Prostate gland (tissue), 2 donors: ENCODE measurements at regions not wholly inside any gene's neighbourhood (a gene's known extent, or its start where the extent isn't known, plus 50 kb on each side); places are given as distances from the start of the nearest gene placed in this dataset.

Source experiments
- POLR2A ChIP-seq: fragments of 450-650 bp; IDR thresholded peaks from one replicate; pipeline ENCODE4 v1.6.1; 2016; ENCODE audit warnings: antibody characterized with exemption, mild to moderate bottlenecking
- TF ChIP-seq, protein P1 (sequence below), 4 experiments: fragments of 200-600 bp in 2 of 4; fragments of 450-650 bp in 2 of 4; sonication (generic) in 2 of 4; IDR thresholded peaks; 1 replicate in 3 of 4; 2 replicates in 1 of 4; pipeline ENCODE4 v1.5.1; 2016 to 2019; ENCODE audit warnings: antibody characterized with exemption in 4 of 4, mild to moderate bottlenecking in 2 of 4, moderate library complexity in 2 of 4

DNA sequence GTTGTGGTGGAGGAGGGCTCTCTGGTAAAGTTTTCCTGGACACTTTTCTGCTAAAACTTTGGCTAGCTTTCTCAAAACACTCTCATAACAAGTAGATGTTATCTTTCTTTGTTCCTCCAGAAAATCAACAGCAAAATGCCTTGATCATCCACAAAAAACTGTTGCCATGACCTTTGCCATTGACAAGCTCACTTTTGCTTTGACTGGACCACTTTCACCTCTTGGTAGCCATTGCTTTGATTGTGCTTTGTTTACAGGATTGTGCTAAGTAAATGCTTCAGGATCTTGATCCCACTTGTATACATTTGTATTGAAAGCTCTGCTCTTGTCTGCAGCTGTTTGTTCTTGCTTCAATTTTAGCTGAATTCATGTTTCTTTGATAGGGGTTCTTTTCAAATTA lies 143.9 kb upstream of the NR3C1 start:
- TF ChIP-seq, protein P1, sequence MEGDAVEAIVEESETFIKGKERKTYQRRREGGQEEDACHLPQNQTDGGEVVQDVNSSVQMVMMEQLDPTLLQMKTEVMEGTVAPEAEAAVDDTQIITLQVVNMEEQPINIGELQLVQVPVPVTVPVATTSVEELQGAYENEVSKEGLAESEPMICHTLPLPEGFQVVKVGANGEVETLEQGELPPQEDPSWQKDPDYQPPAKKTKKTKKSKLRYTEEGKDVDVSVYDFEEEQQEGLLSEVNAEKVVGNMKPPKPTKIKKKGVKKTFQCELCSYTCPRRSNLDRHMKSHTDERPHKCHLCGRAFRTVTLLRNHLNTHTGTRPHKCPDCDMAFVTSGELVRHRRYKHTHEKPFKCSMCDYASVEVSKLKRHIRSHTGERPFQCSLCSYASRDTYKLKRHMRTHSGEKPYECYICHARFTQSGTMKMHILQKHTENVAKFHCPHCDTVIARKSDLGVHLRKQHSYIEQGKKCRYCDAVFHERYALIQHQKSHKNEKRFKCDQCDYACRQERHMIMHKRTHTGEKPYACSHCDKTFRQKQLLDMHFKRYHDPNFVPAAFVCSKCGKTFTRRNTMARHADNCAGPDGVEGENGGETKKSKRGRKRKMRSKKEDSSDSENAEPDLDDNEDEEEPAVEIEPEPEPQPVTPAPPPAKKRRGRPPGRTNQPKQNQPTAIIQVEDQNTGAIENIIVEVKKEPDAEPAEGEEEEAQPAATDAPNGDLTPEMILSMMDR (IDR thresholded peaks at IDR 0.05) = no peak
- no peak for TF ChIP-seq POLR2A
